HepG2 (cell line): ENCODE measurements at regions not wholly inside any gene's neighbourhood (a gene's known extent, or its start where the extent isn't known, plus 50 kb on each side); places are given as distances from the start of the nearest gene placed in this dataset.

Source experiments
- ATAC-seq: fragments of 200-7000 bp; cut with Tn5 transposase; 3 replicates; pipeline ENCODE4 v1.9.1; 2020; ENCODE audit warnings: mild to moderate bottlenecking, moderate library complexity
- BruUV-seq: library from RNA; stranded (reverse); fragments of 400-500 nt; replicated peaks from 2 replicates; lab custom pipeline; 2021; lab: Mats Ljungman, UMichigan
- CTCF ChIA-PET: fragments of 300-600 bp; formaldehyde crosslinking; extraction: SDS; loops from one replicate; lab custom pipeline; 2021; ENCODE audit warnings: low total read pairs, inconsistent platforms, low intra/inter-chr PET ratio; lab: Yijun Ruan, JAX
- POLR2A ChIA-PET: fragments of 350-600 bp; sonication (Branson Sonifier 250); formaldehyde crosslinking; loops from one replicate; lab custom pipeline; 2020; ENCODE audit warnings: antibody characterized with exemption, inconsistent platforms; lab: Yijun Ruan, JAX
- DNase-seq: peaks from one replicate; pipeline ENCODE4 v3.0.0-alpha.2; 2015; ENCODE audit warnings: low spot score
- FAIRE-seq: peaks from 3 replicates; lab custom pipeline; 2011; peaks lifted over from hg19 to GRCh38; lab: Jason Lieb, UNC
- H2AFZ ChIP-seq: one replicate; pipeline ENCODE4 v1.6.1; 2011; ENCODE audit warnings: low read length, inconsistent platforms
- H3K27ac ChIP-seq: fragments of 300-600 bp; 3 replicates; pipeline ENCODE4 v1.8.0; 2011; ENCODE audit warnings: mixed run types, mild to moderate bottlenecking, mixed read lengths, low read length, inconsistent platforms; ENCODE audit not compliant: insufficient read depth; ENCODE audit errors: extremely low read length
- H3K27me3 ChIP-seq, 2 experiments: fragments of 200-600 bp in 1 of 2; 2 replicates in 1 of 2; 3 replicates in 1 of 2; pipeline versions ENCODE4 v1.6.0 to v1.8.0; 2011; ENCODE audit warnings: low read length in 2 of 2, mild to moderate bottlenecking in 2 of 2, moderate library complexity in 2 of 2, inconsistent platforms in 1 of 2; ENCODE audit not compliant: insufficient read depth in 2 of 2, control insufficient read depth in 1 of 2
- H3K36me3 ChIP-seq, 2 experiments: fragments of 200-600 bp in 1 of 2; replicated peaks in 1 of 2; 2 replicates in 1 of 2; 3 replicates in 1 of 2; pipeline versions ENCODE4 v1.5.1 to v1.8.0; 2011; ENCODE audit warnings: low read length in 2 of 2, inconsistent platforms in 1 of 2; ENCODE audit not compliant: insufficient read depth in 2 of 2, control insufficient read depth in 1 of 2
- H3K4me1 ChIP-seq: 2 replicates; pipeline ENCODE4 v1.5.1; 2012; ENCODE audit warnings: low read length, inconsistent platforms; ENCODE audit not compliant: insufficient read depth
- H3K4me2 ChIP-seq: 2 replicates; pipeline ENCODE4 v1.6.0; 2011; ENCODE audit warnings: low read depth, low read length, inconsistent platforms
- H3K4me3 ChIP-seq, 3 experiments: fragments of 200-600 bp in 1 of 3; sonication (generic), shearing (Covaris generic) in 1 of 3; replicated peaks in 1 of 3; 2 replicates each; pipeline ENCODE4 v1.5.1; 2011 to 2016; ENCODE audit warnings: low read length in 3 of 3, inconsistent platforms in 2 of 3, low read depth in 2 of 3, mild to moderate bottlenecking in 2 of 3, control low read depth in 1 of 3, mixed read lengths in 1 of 3; ENCODE audit not compliant: insufficient read depth in 1 of 3
- H3K79me2 ChIP-seq: one replicate; pipeline ENCODE4 v1.6.1; 2011; ENCODE audit warnings: low read length, inconsistent platforms; ENCODE audit not compliant: insufficient read depth
- H3K9ac ChIP-seq: 2 replicates; pipeline ENCODE4 v1.6.0; 2011; ENCODE audit warnings: mild to moderate bottlenecking, low read depth, low read length, inconsistent platforms; ENCODE audit not compliant: insufficient read depth
- H3K9me3 ChIP-seq: 2 replicates; pipeline ENCODE4 v1.5.1; 2012; ENCODE audit warnings: mild to moderate bottlenecking, low read length
- H4K20me1 ChIP-seq: 2 replicates; pipeline ENCODE4 v1.6.0; 2011; ENCODE audit warnings: inconsistent platforms, mild to moderate bottlenecking, low read length, moderate library complexity; ENCODE audit not compliant: insufficient read depth
- EEA1 ChIP-seq: sonication (generic); formaldehyde crosslinking; IDR thresholded peaks from 2 replicates; pipeline ENCODE4 v1.5.1; 2020; ENCODE audit warnings: mild to moderate bottlenecking, missing genetic modification reagents, borderline replicate concordance
- HINFP ChIP-seq: sonication (generic); formaldehyde crosslinking; IDR thresholded peaks from 2 replicates; pipeline ENCODE4 v1.4.0; 2020; ENCODE audit warnings: low read depth, mild to moderate bottlenecking, missing genetic modification reagents
- HOXA5 ChIP-seq: sonication (generic); formaldehyde crosslinking; IDR thresholded peaks from 2 replicates; pipeline ENCODE4 v1.4.0; 2020; ENCODE audit warnings: missing genetic modification reagents
- MATR3 ChIP-seq: sonication (generic); formaldehyde crosslinking; IDR thresholded peaks from 2 replicates; pipeline ENCODE4 v1.4.0; 2020; ENCODE audit warnings: missing genetic modification reagents
- MED13 ChIP-seq: sonication (generic); formaldehyde crosslinking; IDR thresholded peaks from 2 replicates; pipeline ENCODE4 v1.5.0; 2020; ENCODE audit warnings: missing genetic modification reagents
- PHB2 ChIP-seq: fragments of 450-650 bp; IDR thresholded peaks from 2 replicates; pipeline ENCODE4 v1.6.1; 2018; ENCODE audit not compliant: partially characterized antibody
- PHF8 ChIP-seq: sonication (generic); formaldehyde crosslinking; IDR thresholded peaks from 2 replicates; pipeline ENCODE4 v1.5.0; 2020; ENCODE audit warnings: missing genetic modification reagents
- TAF15 ChIP-seq: fragments of 200-400 bp; formaldehyde crosslinking; IDR thresholded peaks from one replicate; pipeline ENCODE4 v1.6.1; 2018; ENCODE audit warnings: mild to moderate bottlenecking, low read depth, low read length; ENCODE audit not compliant: poor library complexity, severe bottlenecking
- WIZ ChIP-seq: sonication (generic); formaldehyde crosslinking; IDR thresholded peaks from 2 replicates; pipeline ENCODE4 v1.5.1; 2020; ENCODE audit warnings: mild to moderate bottlenecking, missing genetic modification reagents
- ZBTB10 ChIP-seq: sonication (generic); formaldehyde crosslinking; IDR thresholded peaks from 2 replicates; pipeline ENCODE4 v1.4.0; 2020; ENCODE audit warnings: missing genetic modification reagents, borderline replicate concordance
- ZNF232 ChIP-seq: sonication (generic); formaldehyde crosslinking; IDR thresholded peaks from 2 replicates; pipeline ENCODE4 v1.4.0; 2020; ENCODE audit warnings: missing genetic modification reagents, borderline replicate concordance
- ZNF512B ChIP-seq: sonication (generic); formaldehyde crosslinking; IDR thresholded peaks from 2 replicates; pipeline ENCODE4 v1.5.1; 2020; ENCODE audit warnings: missing genetic modification reagents, mild to moderate bottlenecking, borderline replicate concordance
- ZNF557 ChIP-seq: sonication (generic); formaldehyde crosslinking; IDR thresholded peaks from 2 replicates; pipeline ENCODE4 v1.4.0; 2020; ENCODE audit warnings: missing genetic modification reagents
- ZNF564 ChIP-seq: sonication (generic); formaldehyde crosslinking; IDR thresholded peaks from 2 replicates; pipeline ENCODE4 v1.8.1; 2023; ENCODE audit warnings: mild to moderate bottlenecking, missing genetic modification reagents
- ZNF75D ChIP-seq: sonication (generic); formaldehyde crosslinking; IDR thresholded peaks from 2 replicates; pipeline ENCODE4 v1.8.1; 2023; ENCODE audit warnings: missing genetic modification reagents, mild to moderate bottlenecking, borderline replicate concordance
- ZSCAN22 ChIP-seq: sonication (generic); formaldehyde crosslinking; IDR thresholded peaks from 2 replicates; pipeline ENCODE4 v1.4.0; 2020; ENCODE audit warnings: mild to moderate bottlenecking, missing genetic modification reagents
- WGBS: methylation state at CpG from one replicate; pipeline ENCODE4 v1.1.6; 2017; ENCODE audit warnings: low lambda C conversion rate; 5-methylcytosine and 5-hydroxymethylcytosine counted together
- in situ Hi-C: cut with HindIII; loops from 2 replicates; pipeline ENCODE4 v1.10.0; 2017; ENCODE audit warnings: low pct_unique_long_range_greater_than_20kb; ENCODE audit not compliant: extremely low pct_ligation_motif_present
- intact Hi-C: fragments of 100-400 bp; cut with micrococcal nuclease; formaldehyde crosslinking; loops from one replicate; pipeline ENCODE4 v1.10.0; 2022; ENCODE audit not compliant: unreplicated experiment

GRCh38 chr2:63668000-63668399 lies 79.2 kb downstream of the MDH1 start:
- Histone ChIP-seq H3K4me1 (no peaks in the 10 kb centered on the region), H3K4me2 (no peak overlapping the region), H4K20me1 (no peaks in the 10 kb centered on the region), H3K4me3 (no peak overlapping the region), H3K27ac (no peak overlapping the region), H3K27me3 (peaks cover 0 to 5% of the 10 kb centered on the region in 2 experiments; a peak in 3 of 5 replicates), H3K36me3 (no peaks in the 10 kb centered on the region), H3K79me2 (no peaks in the 10 kb centered on the region), H3K9me3 (no peaks in the 10 kb centered on the region), H3K9ac (no peak overlapping the region), H2AFZ (no peak overlapping the region)
- no peak for FAIRE-seq
- CTCF ChIA-PET: no interaction called here
- POLR2A ChIA-PET: no interaction called here
- BruUV-seq: no TSS peak
- in situ Hi-C loops (no loop called here), intact Hi-C loops (loop anchor here (5.0 kb wide), 1 partner anchor 1071 kb away; no protein-coding TSS in a partner anchor)
- no peak for ATAC-seq
- DNase-seq: no peak
- no peak for TF ChIP-seq HOXA5 (CRISPR knock-in tag)
- no peak for TF ChIP-seq ZNF512B (CRISPR knock-in tag)
- TF ChIP-seq TAF15: no peak
- no peak for TF ChIP-seq EEA1 (CRISPR knock-in tag)
- no peak for TF ChIP-seq WIZ
- no peak for TF ChIP-seq HINFP (CRISPR knock-in tag)
- no peak for TF ChIP-seq ZNF564 (CRISPR knock-in tag)
- TF ChIP-seq PHB2: no peak
- TF ChIP-seq PHF8: no peak
- no peak for TF ChIP-seq MED13 (CRISPR knock-in tag)
- TF ChIP-seq ZNF75D: no peak
- TF ChIP-seq MATR3 (CRISPR knock-in tag): no peak
- TF ChIP-seq ZNF232 (CRISPR knock-in tag): no peak
- TF ChIP-seq ZSCAN22: no peak
- no peak for TF ChIP-seq ZBTB10
- TF ChIP-seq ZNF557 (CRISPR knock-in tag): no peak
- WGBS: 26% methylated on average over 1 of the region's 1 CpG
